Coronary artery (tissue), 2 donors: ENCODE measurements at regions not wholly inside any gene's neighbourhood (a gene's known extent, or its start where the extent isn't known, plus 50 kb on each side); places are given as distances from the start of the nearest gene placed in this dataset.

Experiments used
- DNase-seq: peaks from one replicate; pipeline ENCODE4 v3.0.0-alpha.2; 2017; ENCODE audit warnings: low spot score
- H3K27ac ChIP-seq, 2 donors: fragments of 200-600 bp; sonication (generic); one replicate each; pipeline ENCODE4 v1.5.1; 2016 to 2019
- H3K4me3 ChIP-seq: fragments of 200-600 bp; sonication (generic); 2 replicates; pipeline ENCODE4 v1.5.1; 2016; ENCODE audit warnings: mild to moderate bottlenecking, moderate library complexity
- TF ChIP-seq, protein P1 (sequence below): fragments of 200-600 bp; sonication (generic); IDR thresholded peaks from one replicate; pipeline ENCODE4 v1.5.1; 2019; ENCODE audit warnings: antibody characterized with exemption

DNA sequence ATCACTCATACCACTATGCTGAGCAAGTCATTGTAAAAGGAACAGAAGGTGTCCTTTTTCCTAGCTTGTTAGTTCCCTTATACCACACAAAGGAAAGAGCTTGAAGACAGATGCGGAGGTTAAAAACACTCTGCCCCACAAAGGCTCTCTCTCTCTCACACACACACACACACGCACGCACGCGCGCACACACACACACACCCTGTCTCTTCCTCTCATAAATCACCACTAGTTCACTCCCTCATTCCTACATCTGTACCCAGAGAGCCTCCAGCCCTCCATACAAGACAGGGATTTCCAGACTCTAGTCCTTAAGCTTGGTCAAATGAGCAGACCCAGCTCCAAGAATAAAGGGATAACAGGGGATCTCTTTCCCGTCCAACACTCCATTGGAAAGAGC lies 120.1 kb upstream of the THBS1 start:
- H3K27ac ChIP-seq = no peak overlapping the region
- H3K4me3 ChIP-seq = no peak overlapping the region
- TF ChIP-seq, protein P1, sequence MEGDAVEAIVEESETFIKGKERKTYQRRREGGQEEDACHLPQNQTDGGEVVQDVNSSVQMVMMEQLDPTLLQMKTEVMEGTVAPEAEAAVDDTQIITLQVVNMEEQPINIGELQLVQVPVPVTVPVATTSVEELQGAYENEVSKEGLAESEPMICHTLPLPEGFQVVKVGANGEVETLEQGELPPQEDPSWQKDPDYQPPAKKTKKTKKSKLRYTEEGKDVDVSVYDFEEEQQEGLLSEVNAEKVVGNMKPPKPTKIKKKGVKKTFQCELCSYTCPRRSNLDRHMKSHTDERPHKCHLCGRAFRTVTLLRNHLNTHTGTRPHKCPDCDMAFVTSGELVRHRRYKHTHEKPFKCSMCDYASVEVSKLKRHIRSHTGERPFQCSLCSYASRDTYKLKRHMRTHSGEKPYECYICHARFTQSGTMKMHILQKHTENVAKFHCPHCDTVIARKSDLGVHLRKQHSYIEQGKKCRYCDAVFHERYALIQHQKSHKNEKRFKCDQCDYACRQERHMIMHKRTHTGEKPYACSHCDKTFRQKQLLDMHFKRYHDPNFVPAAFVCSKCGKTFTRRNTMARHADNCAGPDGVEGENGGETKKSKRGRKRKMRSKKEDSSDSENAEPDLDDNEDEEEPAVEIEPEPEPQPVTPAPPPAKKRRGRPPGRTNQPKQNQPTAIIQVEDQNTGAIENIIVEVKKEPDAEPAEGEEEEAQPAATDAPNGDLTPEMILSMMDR = no peak
- no peak for DNase-seq

- TF ChIP-seq, protein P1 = no peak
- Histone ChIP-seq H3K4me3 (no peak overlapping the region), H3K27ac (peak overlapping the region in 1 of 2 donors; percentile 25)
- DNase-seq = no peak
Measured at GRCh38 chr15:39461536-39462130, 119.2 kb upstream of the THBS1 start.

DNA sequence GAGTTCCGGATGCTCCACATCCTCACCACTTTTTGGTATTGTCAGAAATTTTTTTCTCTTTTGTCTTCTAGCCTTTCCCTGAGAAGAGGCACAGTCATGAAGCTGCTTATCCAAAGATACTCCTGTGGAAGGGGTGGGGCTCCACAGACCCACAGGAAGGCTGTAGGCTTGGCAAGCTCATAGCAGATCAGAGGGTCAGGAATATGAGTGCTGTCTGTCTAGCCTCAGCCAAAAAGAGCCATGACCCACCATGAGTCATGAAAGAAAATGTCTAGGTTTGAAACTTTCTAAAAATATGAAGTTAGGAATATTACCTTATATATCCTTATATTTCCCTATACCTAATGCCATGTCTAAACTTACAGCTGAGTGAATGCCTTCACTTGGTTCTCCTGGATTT lies 118.2 kb upstream of the THBS1 start:
- Histone ChIP-seq H3K4me3 (no peak overlapping the region), H3K27ac (no peak overlapping the region)
- TF ChIP-seq, protein P1 = no peak
- DNase-seq = no peak

GRCh38 chr15:39465843-39466749 lies 114.8 kb upstream of the THBS1 start:
- peak overlapping the region in 1 of 2 donors; percentile 61 for H3K27ac ChIP-seq
- no peak overlapping the region for H3K4me3 ChIP-seq
- no peak for DNase-seq
- TF ChIP-seq, protein P1 = no peak

DNA sequence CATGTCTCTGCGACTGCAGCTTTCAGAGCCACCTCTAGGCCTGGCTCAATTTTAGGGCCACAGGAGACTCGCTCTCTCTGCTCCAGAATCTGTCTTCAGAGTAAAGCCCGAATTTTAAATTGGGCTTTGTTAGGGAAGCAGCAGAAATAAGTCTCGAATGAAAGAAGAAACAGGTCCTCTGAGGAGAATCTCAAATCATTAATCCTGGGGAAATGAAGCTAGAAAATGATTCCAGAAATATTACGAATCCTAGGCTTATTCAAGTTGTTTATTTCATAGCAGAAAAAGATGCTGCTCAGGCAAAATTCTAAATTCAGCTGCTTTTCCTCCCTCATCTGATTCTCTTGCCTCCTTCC lies 114.2 kb upstream of the THBS1 start:
- Histone ChIP-seq H3K4me3 (no peak overlapping the region), H3K27ac (peak overlapping the region in 1 of 2 donors; percentile 69)
- TF ChIP-seq, protein P1 = no peak
- DNase-seq = no peak

DNA sequence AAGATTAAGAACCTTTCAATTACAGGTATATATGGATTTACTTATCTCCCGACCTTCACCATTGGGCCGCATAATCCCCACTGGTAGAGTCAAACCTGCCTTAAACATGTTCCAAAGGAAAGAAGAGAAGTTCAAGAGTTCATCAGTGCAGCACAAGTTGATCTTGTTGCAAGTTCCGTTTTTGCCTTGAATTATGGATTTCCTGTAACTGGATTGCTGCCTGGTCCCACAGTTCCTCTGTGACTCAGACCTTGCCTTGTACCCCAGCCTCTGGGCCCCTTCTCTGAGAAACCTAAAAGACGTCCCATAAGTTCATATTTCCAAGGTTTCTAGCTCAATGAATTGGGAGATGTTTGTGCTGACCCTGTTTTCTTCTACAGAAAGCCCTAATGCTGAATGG lies 112.5 kb upstream of the THBS1 start:
- H3K27ac ChIP-seq = peak overlapping the region in 1 of 2 donors; percentile 54

More for the DNA sequence above, 112.5 kb upstream of the THBS1 start:
- H3K4me3 ChIP-seq = no peak overlapping the region
- no peak for DNase-seq
- TF ChIP-seq, protein P1 = no peak
